DND-41 (cell line): ENCODE measurements at regions not wholly inside any gene's neighbourhood (a gene's known extent, or its start where the extent isn't known, plus 50 kb on each side); places are given as distances from the start of the nearest gene placed in this dataset.

Experiments
- ATAC-seq: fragments of 200-7000 bp; cut with Tn5 transposase; 3 replicates; pipeline ENCODE4 v1.9.1; 2021; ENCODE audit warnings: low read depth; ENCODE audit not compliant: insufficient read depth
- DNase-seq: peaks from one replicate; pipeline ENCODE4 v3.0.0-alpha.2; 2020
- H2AFZ ChIP-seq: 2 replicates; pipeline ENCODE4 v1.6.0; 2012; ENCODE audit warnings: low read depth, low read length
- H3K27ac ChIP-seq: 2 replicates; pipeline ENCODE4 v1.5.1; 2012; ENCODE audit warnings: low read length, inconsistent platforms
- H3K27me3 ChIP-seq: fragments of 200-600 bp; sonication (generic); 2 replicates; pipeline ENCODE4 v1.6.0; 2012; ENCODE audit warnings: low read length, mild to moderate bottlenecking, inconsistent platforms; ENCODE audit not compliant: insufficient read depth, poor library complexity
- H3K36me3 ChIP-seq: 2 replicates; pipeline ENCODE4 v1.5.1; 2012; ENCODE audit warnings: low read length, inconsistent platforms; ENCODE audit not compliant: insufficient read depth
- H3K4me1 ChIP-seq: 2 replicates; pipeline ENCODE4 v1.5.1; 2012; ENCODE audit warnings: mild to moderate bottlenecking, low read length; ENCODE audit not compliant: insufficient read depth
- H3K4me2 ChIP-seq: 2 replicates; pipeline ENCODE4 v1.6.0; 2012; ENCODE audit warnings: mild to moderate bottlenecking, moderate library complexity, low read length, inconsistent platforms; ENCODE audit not compliant: insufficient read depth
- H3K4me3 ChIP-seq, 2 experiments: fragments of 200-600 bp in 1 of 2; shearing (Covaris generic) in 1 of 2; 2 replicates each; pipeline ENCODE4 v1.5.1; 2012 to 2016; ENCODE audit warnings: inconsistent platforms in 2 of 2, low read length in 2 of 2, mild to moderate bottlenecking in 2 of 2, low read depth in 1 of 2, moderate library complexity in 1 of 2
- H3K79me2 ChIP-seq: 2 replicates; pipeline ENCODE4 v1.6.0; 2012; ENCODE audit warnings: low read length, inconsistent platforms; ENCODE audit not compliant: insufficient read depth
- H3K9ac ChIP-seq: 2 replicates; pipeline ENCODE4 v1.6.0; 2012; ENCODE audit warnings: low read depth, mild to moderate bottlenecking, inconsistent platforms, low read length, moderate library complexity
- H3K9me3 ChIP-seq: 2 replicates; pipeline ENCODE4 v1.5.1; 2012; ENCODE audit warnings: low read length, moderate library complexity, mild to moderate bottlenecking, inconsistent platforms; ENCODE audit not compliant: insufficient read depth, severe bottlenecking
- H4K20me1 ChIP-seq: 2 replicates; pipeline ENCODE4 v1.6.0; 2012; ENCODE audit warnings: low read length; ENCODE audit not compliant: insufficient read depth
- EZH2 ChIP-seq: IDR thresholded peaks from 3 replicates; pipeline ENCODE4 v1.6.1; 2012; ENCODE audit warnings: borderline replicate concordance, low read depth, mild to moderate bottlenecking, moderate library complexity, low read length, inconsistent platforms; ENCODE audit not compliant: severe bottlenecking
- TF ChIP-seq, protein P1 (sequence below): IDR thresholded peaks from 2 replicates; pipeline ENCODE4 v1.5.1; 2012; ENCODE audit warnings: borderline replicate concordance, low read length, moderate library complexity, mild to moderate bottlenecking; ENCODE audit not compliant: poor library complexity, severe bottlenecking; ENCODE audit errors: extremely low read depth

DNA sequence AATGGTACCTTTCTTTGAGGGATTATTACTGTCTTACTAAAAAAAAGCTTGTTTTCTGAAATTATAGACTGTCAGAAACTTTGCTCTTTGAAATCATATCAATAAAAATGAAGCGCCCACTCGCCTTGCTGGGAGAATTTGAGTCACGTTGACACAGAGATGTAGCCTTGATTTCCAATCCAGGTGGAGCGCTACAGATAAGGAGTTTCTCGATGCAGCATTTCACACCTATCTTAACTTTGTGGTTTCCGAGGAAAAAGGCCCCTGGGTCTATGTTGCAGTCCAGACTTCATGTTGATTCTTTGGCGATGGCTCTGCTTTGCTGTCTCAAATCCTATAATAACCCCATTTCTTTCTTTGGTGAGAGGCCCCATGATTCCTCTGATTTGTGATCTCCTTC lies 158.1 kb upstream of the ARG1 start:
- TF ChIP-seq, protein P1, sequence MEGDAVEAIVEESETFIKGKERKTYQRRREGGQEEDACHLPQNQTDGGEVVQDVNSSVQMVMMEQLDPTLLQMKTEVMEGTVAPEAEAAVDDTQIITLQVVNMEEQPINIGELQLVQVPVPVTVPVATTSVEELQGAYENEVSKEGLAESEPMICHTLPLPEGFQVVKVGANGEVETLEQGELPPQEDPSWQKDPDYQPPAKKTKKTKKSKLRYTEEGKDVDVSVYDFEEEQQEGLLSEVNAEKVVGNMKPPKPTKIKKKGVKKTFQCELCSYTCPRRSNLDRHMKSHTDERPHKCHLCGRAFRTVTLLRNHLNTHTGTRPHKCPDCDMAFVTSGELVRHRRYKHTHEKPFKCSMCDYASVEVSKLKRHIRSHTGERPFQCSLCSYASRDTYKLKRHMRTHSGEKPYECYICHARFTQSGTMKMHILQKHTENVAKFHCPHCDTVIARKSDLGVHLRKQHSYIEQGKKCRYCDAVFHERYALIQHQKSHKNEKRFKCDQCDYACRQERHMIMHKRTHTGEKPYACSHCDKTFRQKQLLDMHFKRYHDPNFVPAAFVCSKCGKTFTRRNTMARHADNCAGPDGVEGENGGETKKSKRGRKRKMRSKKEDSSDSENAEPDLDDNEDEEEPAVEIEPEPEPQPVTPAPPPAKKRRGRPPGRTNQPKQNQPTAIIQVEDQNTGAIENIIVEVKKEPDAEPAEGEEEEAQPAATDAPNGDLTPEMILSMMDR, result no peak
- no peak for TF ChIP-seq EZH2
- Histone ChIP-seq H2AFZ (no peak overlapping the region), H3K27ac (no peak overlapping the region), H3K4me3 (no peak overlapping the region), H3K4me2 (no peak overlapping the region), H3K27me3 (no peaks in the 10 kb centered on the region), H3K4me1 (no peaks in the 10 kb centered on the region), H3K79me2 (no peaks in the 10 kb centered on the region), H3K9me3 (no peaks in the 10 kb centered on the region), H3K36me3 (no peaks in the 10 kb centered on the region), H4K20me1 (no peaks in the 10 kb centered on the region), H3K9ac (no peak overlapping the region)
- ATAC-seq (no peak), DNase-seq (no peak)

DNA sequence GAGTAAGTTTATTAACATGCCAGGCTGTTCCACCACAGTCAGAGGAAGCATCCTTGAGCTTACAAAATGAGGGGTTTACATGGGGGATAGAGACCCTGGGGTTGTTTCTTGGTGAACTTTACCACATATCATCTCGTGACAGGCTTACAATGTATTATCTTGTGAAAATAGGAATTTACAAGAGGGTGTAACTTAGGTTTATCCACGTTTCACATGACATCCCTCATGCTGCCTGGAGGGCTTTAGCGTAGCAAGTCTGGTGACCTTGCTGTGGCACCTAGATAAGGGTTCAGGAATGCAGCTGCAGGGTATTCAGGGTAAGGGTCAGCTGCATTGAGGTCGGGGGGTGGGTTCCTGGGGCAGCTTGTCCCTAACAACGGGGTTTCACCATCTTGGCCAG lies 154.6 kb upstream of the ARG1 start:
- Histone ChIP-seq H3K27me3 (no peaks in the 10 kb centered on the region), H3K4me1 (no peaks in the 10 kb centered on the region), H3K27ac (no peak overlapping the region), H3K36me3 (no peaks in the 10 kb centered on the region), H3K9ac (no peak overlapping the region), H3K4me3 (no peak overlapping the region), H3K4me2 (no peak overlapping the region), H3K9me3 (no peaks in the 10 kb centered on the region), H3K79me2 (no peaks in the 10 kb centered on the region), H2AFZ (no peak overlapping the region), H4K20me1 (no peaks in the 10 kb centered on the region)
- no peak for TF ChIP-seq EZH2
- TF ChIP-seq, protein P1, result no peak
- ATAC-seq (no peak), DNase-seq (no peak)

DNA sequence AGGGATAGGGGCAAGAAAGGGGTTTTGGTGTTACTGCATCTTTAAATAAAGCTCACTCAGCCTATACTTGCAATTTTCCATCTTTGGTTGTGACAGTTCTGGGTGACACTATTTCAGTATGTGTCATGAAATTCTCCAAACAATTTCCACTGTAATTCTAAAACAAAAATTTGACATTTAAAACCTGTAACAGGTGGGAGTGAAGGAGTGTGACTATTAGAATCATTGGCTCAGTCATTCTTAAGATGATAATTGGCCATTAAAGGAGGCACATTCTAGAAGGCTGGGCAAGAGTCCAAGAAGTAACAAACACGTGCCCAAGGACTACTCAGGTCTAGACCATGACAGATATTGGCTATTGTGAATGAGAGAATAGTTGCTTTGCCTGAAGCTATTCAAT lies 153.3 kb upstream of the ARG1 start:
- H3K4me3 ChIP-seq, result no peak overlapping the region
- no peak overlapping the region for H3K4me2 ChIP-seq
- H2AFZ ChIP-seq, result no peak overlapping the region
- no peak overlapping the region for H3K9ac ChIP-seq
- no peak for DNase-seq
- H3K27me3 ChIP-seq, result no peaks in the 10 kb centered on the region
- H4K20me1 ChIP-seq, result no peaks in the 10 kb centered on the region
- no peak overlapping the region for H3K27ac ChIP-seq
- ATAC-seq, result no peak
- TF ChIP-seq, protein P1, result no peak
- no peaks in the 10 kb centered on the region for H3K79me2 ChIP-seq
- no peaks in the 10 kb centered on the region for H3K9me3 ChIP-seq
- no peaks in the 10 kb centered on the region for H3K4me1 ChIP-seq
- no peaks in the 10 kb centered on the region for H3K36me3 ChIP-seq

DNA sequence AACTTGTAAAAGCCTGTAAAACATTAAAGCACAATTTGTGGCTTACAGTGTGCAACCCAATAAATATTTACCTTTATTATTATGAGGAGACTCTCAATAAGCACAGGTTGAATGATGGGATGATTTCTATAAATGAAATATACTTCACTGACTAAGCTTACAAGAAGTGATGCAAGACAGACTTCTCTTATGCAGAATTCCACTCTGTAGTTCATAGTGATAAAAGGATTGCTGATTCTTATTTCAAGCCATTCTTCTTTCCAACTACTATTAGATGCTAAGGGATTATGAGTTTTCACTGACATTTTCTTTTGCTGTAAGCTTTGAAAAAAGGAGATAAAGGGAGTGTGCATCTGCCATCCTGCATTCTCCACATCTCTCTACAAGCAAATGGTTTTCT lies 149.0 kb upstream of the ARG1 start:
- H3K9ac ChIP-seq, result no peak overlapping the region
- H3K27me3 ChIP-seq, result no peaks in the 10 kb centered on the region
- no peaks in the 10 kb centered on the region for H3K79me2 ChIP-seq
- TF ChIP-seq, protein P1, result no peak
- no peak for TF ChIP-seq EZH2
- ATAC-seq, result no peak
- H3K4me1 ChIP-seq, result no peaks in the 10 kb centered on the region
- H3K4me2 ChIP-seq, result no peak overlapping the region
- no peaks in the 10 kb centered on the region for H3K9me3 ChIP-seq
- H3K36me3 ChIP-seq, result no peaks in the 10 kb centered on the region
- H4K20me1 ChIP-seq, result no peaks in the 10 kb centered on the region
- no peak for DNase-seq
- no peak overlapping the region for H3K4me3 ChIP-seq
- no peak overlapping the region for H2AFZ ChIP-seq
- H3K27ac ChIP-seq, result no peak overlapping the region
